HG03064 (cell line): ENCODE measurements at regions not wholly inside any gene's neighbourhood (a gene's known extent, or its start where the extent isn't known, plus 50 kb on each side); places are given as distances from the start of the nearest gene placed in this dataset.
"Not testable (repeated sequence)": the region's sequence is repeated elsewhere in the genome, so short reads cannot be mapped to it uniquely, and the experiment has no call there.

Experiments
- ATAC-seq: cut with Tn5 transposase; IDR thresholded peaks from one replicate; pipeline ENCODE4 v1.9.1; 2021; ENCODE audit warnings: low read depth; ENCODE audit not compliant: unreplicated experiment

DNA sequence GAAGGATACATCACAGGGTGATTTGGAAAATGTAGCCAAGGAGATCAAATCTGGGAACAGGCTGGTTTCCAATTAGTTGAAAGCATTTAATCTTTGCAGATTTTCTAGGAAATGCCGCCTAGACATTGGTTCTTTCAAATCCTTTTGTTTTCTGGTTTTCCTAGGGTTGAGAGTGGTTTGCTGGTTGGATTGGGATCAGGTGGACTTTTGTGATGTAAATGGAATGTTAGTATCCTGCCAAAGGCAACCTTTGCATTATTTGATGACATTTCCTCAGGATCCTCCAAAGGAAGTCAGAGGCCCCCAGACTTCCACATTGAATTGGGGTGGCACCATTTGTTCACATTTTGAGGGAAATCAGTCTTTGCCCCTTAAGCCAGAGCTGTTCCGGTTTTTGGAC lies 245.5 kb upstream of the RPS23 start:
- ATAC-seq: no peak

DNA sequence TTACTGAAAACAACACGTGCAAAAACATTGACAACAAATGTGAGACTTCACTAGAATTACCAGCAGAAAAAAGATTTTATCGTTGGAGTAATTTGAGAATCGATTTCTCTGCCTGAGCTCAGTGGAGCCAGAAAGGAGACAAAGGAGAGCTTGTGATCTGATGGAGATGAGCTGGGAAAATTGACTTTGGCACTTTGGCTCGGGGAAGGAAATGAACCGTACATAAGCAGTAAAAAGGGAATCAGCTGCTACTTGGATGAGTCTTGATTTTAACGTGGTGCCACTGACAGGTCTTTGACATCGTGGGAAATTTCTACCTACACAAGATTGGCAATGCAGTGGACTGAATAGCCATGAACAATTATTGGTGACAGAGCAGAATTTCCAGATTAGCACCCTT lies 244.7 kb upstream of the RPS23 start:
- no peak for ATAC-seq

DNA sequence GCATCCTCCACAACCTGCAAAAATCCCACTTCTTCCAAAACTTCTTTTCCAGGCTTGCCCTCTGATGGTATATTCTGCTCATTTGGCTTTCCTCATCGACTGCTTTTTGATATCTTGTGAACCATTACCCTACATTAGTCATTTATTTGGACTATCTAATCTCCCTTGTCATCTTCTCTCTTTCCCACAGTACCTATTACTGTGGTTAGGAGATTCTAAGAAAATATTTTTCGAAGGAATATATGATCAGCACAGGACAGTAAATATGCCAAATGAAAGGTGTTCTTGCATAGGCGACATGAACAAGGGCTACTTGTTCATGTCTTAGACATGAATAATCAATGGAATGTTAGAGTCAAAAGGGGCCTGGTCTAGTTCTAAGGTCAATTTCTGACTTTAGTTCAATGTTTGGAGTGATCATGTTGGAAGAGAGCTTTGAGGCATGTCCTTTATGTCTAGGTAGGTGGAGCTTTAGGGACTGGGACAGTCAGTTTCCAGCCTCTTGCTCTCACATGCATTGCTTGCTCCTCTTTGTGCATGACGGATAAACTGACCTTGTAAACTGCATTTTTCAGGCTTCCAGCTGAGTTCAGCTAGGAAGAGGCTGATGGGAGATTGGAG lies 243.4 kb upstream of the RPS23 start:
- no peak for ATAC-seq

DNA sequence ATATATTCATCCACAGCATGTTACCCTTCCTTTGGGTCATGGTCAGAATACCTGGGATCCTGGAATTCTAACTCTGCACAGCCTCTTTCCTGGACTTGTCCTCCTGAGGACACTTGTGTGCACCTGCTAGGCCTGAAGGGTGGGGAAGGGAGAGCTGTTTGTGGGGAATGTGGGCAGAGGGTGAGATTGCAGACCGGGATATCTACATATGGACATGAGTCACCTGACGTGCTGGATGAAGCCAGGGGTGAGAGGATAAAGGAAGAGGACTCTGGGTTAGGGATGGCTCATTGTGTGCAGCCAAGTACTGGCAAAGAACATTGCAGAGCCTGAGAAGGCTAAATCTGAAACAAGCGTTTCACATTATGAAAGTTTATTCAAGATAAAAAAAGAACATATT lies 241.4 kb upstream of the RPS23 start:
- ATAC-seq: no peak

DNA sequence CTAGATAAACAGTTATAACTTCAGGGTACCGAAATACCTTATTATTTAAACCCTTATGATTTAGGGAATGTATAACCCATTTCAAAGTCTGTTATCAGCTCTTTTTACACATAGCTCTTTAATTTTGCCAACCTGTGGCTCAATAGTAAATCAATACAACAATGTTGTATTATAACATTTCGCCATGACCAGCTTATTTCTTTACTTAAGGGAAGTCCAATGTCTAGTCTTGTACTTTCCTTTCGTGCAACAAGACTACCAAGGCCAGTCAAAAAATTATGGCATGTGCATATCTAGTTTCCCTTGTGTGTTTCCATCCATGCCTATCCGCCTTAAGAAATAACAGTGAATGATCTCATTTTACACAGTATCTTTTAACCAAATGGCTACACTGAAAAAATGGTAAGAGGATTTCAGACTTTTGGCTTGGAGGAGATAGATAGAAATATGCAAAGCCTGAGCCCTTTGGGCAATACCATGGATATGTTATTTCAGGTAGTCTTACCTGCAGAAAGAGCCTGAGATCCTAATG lies 239.5 kb upstream of the RPS23 start:
- no peak for ATAC-seq

DNA sequence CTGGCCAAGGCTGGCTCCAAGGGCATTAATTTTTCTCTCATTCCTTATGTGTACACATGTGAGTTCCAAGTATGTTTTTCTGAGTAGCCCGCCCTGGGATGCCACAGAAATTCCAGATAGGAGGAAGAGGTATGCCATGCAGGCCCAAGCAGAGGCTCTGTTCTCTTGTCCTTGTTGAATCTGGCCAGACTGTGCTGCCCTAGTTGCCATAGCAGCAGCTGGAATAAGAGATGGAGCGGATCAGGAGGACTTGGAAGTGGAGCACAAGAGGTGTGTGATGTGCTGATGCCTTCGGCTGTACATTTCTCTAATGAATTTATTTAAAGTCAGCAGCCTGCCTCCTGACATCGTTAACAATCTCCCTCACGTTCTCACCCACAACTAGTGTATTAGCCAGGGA lies 235.6 kb upstream of the RPS23 start:
- no peak for ATAC-seq

DNA sequence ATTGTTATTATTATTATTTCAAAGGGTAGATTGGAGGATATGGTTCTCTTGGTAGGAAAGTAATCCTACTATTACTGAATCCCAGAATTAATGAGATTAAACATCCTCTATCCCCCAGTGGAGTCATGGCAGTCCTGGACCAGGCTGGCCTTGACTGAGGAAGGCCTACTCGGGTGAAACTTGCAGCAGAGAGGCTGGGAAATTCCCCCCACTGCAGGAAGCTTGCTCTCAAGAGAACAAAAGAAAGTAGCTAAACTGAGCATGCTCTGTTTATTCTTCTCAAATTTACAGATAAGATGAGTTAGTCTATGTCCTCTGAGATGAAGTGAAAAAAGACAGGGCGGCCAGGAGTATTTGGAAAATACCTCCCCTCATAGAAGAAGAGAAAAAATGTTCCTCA lies 233.9 kb upstream of the RPS23 start:
- ATAC-seq: no peak

DNA sequence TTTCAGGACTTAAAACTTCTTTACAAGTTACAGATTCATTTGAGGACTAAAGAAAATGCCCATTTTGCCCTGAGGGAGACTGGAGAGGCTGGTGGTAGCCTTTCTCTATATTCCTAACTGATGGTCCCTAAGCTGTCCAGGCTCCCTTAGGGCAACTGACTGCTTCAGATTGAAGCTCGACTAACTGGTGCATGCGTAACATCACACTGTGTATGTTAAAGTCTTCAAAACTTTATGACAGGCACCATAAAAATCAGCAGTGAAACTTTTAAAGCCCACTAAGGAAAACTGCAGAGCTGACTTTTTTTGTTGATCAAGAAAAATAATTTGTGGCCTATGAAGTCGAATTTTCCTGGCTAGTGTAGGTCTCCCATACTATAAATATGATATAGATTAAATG lies 233.0 kb upstream of the RPS23 start:
- no peak for ATAC-seq

DNA sequence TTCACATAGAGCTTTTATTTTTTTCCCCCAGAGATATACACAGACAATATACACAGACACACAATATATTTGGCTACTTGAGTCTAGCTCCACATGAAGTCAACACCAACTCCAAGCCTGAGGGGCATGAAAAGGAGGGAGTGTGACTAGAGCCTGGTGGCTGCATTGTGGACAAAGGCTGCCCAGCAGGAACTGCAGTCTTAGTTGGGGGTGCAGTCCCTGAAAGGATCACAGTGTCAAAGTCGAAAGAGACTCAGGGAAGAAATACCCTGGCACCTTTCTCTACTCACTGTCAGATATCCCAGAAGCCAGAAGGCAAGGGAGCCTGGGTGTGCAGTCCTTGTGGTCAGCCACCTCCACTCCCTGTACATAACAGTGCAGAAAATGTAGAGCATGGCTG lies 231.6 kb upstream of the RPS23 start:
- ATAC-seq: no peak

DNA sequence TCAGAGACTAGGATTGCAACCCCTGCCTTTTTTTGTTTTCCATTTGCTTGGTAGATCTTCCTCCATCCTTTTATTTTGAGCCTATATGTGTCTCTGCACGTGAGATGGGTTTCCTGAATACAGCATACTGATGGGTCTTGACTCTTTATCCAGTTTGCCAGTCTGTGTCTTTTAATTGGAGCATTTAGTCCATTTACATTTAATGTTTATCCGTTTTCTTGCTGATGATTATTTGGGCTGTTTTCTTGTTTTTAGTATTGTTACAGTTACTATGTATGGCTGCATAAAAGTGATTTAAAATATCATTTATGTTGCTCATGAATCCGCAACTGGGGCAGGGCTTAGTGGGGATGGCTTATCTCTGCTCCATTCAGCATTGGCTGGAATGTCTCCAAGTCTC lies 228.2 kb upstream of the RPS23 start:
- not testable (repeated sequence) for ATAC-seq

DNA sequence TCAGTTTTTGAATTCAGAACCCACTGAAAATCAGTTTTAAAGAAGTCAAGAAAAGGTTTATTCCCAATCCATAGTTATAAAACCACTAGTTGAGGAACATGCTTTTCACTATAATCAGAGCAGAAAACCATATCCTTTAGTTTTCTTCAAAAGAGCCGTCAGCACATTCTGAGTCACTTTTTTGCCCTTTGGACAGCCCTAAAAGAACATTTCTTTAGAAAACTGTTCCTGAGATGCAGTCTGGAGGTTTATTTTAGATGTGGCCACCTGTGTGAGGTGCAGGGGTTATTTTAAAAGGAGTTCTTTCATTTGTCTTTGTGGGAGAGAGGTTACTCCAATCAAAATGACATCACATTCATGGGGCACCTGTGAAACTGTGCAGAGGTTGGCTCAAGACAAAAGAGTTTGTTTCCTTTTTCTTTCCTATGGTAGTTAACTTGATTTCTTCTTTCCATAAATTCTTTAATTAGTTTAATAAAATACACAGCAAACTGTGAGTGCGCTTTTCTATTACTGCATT lies 221.6 kb upstream of the RPS23 start:
- no peak for ATAC-seq

DNA sequence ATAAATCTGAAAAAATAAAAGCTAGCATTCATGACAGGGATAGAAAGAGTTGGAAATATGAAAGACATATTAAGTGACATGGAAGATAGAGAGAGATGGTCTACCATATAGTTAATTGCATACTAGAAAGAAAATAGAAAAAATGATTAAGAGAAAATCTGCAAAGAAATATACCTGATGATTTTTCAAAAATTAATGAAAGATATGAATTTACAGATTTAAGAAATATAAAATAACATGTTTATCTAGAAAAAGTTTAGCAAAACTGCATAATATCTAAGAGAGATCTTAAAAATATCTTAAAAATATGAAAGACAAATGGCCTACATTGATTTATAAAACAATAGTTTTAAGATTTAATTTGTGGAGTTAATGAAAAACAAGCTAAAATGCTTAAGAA lies 219.1 kb upstream of the RPS23 start:
- no peak for ATAC-seq

DNA sequence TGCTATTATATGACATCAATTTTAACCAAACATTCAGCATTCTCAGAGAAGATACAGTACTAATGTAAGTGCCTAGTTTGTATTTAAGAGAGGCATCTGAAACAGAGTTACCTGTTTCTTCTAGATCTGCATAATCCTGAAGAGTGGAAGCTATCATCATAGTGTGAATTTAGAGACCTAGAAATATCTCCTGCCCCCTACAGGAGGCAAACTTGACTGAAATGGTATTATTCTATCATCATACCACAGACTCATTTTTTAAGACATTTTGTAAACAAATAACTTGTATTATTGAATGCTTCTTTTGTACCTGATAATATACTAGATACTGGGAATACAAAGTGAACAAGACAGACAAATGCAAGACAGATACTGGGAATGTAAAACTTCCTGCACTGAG lies 216.8 kb upstream of the RPS23 start:
- ATAC-seq: no peak

DNA sequence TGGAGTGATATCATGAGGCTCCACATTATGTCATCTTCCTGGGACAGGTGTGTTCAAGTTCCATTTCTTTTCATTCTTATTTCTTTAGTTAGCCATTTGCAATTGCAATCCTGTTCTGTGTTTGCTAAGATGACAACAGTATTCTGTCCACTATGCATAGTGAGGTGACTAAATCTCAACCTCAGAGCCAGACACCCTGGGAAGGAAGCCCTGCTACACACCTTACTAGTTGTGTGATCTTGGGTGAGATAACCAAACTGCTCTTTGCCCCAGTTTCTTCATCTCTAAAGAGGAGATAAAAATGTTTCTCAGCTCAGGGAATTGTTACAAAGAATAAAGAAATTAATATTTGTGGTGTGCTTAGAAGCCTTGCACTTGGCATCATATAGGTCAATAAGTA lies 215.1 kb upstream of the RPS23 start:
- no peak for ATAC-seq

DNA sequence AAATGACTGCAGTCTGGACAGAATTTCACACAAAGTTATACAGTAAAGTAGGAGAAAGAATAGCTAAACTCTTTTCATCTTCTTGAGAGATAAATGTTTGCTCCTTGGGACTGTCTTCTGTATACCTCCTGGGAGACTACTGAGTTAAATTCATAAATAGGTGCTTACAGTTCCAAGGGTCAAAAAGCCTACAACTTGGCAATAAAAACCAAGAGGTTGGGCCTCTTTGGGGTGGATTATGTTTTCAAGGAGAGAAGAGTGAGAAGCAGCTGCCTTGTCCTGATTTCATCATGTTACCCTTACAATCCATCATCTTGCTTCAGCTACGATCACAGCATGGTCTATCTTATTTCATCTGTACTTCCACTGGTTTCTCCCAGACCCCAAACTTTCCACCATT lies 213.2 kb upstream of the RPS23 start:
- no peak for ATAC-seq

DNA sequence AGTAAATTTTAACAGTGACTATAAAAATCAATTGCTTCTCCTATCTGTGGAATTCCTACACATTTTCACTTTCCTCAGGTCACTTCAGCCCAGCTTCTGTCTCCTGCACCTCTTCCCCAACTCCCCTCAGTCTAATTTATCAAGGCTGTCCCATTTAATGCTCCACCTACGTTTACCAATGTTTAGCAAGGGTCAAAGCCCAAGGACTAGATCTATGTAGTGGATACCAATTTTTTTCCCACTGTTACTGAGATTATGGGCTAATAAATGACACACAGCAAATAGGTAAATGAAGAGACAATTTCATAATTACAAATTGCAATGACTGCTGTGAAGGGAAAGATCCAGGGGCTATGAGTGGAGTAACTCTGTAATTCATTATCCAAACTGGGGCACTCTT lies 211.5 kb upstream of the RPS23 start:
- ATAC-seq: no peak

DNA sequence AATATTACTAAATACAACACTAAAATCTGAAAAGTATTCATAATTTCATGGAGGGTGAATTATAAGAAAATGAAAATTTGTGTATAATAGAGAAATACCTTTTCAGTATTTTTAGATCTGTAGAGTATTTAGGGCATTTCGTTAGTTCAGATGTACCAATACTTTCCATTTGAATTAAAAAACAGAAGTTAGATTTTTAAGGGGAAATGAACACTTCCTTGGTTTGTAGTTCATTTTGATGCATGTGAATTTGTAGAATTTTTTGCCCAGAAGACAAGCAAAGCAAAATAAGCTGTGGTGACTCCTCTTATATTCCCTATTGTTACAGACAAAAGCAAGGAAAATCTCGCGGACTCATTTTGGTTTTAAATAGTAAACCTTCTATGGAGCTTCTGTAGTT lies 209.0 kb upstream of the RPS23 start:
- ATAC-seq: no peak

DNA sequence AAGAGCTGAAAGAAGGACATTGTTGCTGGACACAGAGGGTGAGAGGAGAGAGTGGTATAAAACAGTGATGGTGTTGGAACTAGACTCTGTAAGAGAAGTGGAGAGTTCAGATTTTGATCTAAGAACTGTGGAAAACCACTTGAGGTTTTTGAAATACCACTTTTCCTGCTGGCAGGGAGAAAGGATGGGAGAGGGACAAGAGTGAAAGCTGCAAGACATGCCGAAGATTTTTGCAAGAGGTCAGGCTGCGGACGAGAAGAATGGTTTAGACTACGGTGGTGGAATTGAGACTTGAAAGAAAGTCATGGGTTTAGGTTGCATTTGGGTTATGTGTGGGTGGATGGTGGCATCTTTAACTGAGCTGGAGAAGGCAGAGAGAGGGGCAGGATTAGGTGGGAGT lies 202.2 kb upstream of the RPS23 start:
- ATAC-seq: no peak

DNA sequence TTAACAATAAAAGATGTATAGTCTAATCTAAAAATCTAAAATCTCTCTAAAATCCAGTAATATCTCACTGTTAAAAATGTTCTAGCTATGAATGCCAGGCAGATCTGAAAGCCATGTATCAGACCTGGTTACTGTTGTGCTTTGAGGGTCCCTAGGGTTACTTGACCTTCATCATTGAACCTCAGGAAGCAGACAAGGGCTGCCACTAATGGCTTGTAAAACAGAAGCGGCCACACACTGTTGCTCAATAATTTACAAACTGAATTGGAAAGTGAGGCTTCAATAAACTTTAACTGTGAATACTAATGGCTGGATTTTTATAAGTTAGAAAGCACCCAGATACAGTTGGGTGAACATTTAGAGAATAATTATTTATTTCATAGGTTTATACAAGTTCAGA lies 198.0 kb upstream of the RPS23 start:
- no peak for ATAC-seq

DNA sequence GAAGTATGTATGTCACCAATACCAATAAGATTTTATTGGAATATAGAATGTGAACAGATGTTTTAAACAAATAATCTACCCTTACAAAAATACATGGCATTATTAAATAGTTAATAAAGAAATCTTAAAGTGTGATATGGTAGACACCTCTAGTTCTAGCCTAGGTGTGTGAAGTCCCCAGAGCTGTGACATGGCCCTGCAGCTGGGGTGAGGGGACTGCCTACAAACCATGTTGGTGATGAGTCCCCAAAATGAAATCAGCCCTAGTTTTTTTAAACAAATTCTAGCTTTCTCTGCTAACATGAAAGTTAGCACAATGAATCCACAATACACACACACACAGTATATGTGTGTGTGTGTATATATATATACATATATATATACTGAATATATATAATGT lies 195.1 kb upstream of the RPS23 start:
- no peak for ATAC-seq

DNA sequence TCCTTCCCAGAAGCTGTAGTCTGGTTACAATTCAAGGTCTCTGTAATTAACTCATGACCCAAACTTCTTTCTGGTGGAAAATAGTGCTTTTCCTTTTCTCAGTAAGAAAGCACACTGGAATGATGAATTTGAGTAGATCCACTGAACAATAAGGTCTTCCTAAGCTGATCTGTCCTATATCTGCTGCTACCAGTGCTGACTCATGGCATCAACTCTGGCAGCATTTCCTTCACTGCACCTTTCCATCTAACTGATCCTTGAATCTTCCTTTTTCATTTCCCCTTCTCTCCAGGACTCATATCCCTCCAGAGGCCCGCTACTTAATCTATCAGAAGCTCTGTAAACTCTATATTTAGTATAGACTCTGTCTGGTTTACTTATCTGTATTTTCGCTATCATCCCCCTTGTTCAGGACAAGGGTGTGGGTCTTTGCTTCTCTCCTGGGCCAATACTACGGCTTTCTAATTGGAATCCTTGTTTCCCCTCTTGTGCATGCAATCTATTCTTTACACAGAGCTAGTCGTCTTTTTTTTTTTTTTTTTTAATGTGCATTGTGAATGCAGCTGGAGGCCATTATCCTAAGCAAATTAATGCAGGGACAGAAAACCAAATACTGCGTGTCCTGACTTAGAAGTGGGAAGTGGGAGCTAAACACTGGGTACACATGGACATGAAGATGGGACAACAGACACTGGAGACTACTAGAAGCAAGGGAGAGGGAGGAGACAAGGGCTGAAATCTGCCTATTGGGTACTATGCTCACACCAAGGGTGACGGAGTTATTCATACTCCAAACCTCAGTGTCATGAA lies 192.2 kb upstream of the RPS23 start:
- no peak for ATAC-seq

DNA sequence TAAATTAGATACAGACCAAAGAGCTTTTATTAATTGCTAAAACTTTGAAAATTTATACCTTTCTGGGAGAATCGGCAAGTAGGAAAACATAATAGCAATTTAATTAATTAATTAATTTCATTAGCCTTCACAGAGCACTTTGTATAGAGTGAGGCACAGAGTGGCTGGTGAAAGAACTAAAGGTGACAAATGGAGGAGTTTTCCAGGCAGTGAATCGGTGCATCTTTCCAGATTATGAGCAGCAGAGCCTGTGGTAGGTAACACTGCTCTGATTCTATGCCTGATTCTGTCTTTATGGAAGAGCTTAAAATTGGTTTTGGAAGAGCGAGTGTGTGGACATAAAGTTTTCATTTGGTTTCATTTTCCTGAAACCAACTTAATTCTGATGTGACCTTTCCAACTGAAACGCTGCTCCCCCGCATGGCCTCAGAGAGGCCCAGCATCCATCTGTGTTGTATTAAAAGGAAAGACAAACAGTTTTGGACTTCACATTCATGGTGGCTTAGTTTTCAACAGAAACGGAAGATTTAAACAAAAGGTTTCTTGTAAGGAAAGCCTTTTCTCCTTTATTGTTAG lies 188.9 kb upstream of the RPS23 start:
- no peak for ATAC-seq
